Activated CD4-positive, alpha-beta T cell treated with anti-CD3 and anti-CD28 coated beads, Interleukin-2, amount 50 U/mL, for 48 hours (primary cell): ENCODE measurements at regions not wholly inside any gene's neighbourhood (a gene's known extent, or its start where the extent isn't known, plus 50 kb on each side); places are given as distances from the start of the nearest gene placed in this dataset.

Experiments used
- DNase-seq, 2 experiments: peaks; one replicate each; pipeline ENCODE4 v3.0.0-alpha.2; 2020

DNA sequence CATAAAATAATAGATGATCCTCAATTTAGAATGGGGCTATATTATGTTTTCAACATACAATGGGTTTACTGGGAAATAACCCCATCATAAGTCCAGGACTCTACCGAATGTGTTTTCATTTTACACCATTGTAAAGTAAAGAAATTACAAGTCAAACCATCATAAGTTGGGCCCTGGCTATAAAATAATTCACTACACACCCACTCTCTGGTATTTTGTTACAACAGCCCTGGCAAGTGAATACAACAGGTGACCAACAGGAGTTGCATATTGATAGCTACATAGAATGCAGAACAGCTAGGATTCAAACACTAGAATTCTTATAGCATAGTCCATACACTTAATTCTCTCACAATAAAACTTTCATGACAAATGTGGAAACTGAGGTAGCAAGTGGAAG lies 673.0 kb upstream of the CA10 start:
- no peak for DNase-seq

DNA sequence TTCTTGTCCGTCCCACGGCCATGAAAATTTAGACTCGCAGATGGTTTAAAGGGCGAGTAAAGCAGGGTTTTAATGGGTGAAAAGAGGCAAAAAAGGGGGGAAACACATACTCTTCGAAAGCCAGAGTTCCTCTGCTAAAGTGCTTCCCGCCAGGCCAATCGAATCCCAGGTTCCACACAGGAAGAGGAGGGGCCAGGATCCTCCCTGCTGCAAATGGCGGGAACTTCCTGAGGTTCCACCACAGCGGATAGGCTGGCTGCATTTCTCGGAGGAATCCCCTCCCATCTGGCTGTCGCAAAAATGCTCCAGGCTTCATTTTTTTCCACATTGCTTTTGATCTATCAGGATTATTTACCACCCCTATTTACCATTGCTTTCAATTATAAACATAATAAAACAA lies 670.1 kb upstream of the CA10 start:
- DNase-seq, result no peak

DNA sequence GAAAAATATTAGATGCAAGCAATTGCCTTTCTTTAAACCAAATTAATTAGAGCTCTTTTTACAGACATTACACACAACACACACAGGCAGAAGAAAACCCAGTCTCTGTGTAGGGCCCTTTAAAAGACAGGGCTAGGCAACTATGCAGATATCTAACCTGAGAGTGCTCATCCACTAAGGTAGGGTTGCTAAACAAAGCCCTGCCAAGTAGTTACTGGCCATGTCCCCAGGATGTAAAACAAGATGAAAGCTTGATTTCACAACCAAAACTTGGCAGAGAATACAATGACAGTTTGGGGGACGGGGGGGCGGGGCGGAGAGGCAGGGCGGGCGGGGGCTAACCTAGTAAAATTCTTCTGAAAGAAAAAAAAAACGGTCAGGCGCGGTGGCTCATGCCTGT lies 669.0 kb upstream of the CA10 start:
- no peak for DNase-seq

DNA sequence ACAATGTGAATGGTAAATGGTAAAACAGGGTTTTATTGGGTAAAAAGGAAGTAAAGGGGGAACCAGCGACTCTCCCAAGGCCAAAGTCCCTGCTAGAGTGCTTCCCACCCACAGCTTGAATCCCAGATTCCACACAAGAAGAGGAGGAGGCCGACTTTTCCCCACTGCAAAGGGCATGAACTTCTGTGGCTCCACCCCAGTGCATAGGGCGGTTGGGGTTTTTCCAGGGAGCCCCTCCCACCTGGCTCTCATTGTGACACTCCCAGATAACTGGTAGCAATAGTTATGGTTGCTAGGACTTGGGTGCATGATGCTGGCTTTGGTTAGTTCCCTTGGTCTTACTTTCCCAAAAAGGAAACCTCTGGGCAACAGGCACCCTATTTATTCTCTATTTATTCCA lies 666.0 kb upstream of the CA10 start:
- no peak for DNase-seq

DNA sequence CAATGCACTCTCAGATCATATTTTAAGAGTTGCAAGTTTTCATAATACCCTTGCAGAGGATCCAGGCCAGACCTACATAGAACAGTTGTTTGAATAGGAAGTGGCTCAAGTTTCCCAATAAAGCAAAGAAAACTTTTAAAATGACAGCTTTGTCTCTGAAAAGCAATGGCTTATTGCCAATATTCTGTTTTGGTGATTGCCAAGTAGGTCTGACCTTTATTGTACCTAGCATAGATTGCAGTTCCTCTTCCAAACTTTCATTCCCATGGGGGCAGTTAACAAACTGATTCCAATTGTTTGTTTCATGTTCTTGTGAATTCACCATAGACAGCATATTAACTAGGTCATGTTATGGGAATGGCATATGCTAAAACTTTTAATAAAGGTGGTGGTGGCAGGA lies 664.6 kb upstream of the CA10 start:
- no peak for DNase-seq

DNA sequence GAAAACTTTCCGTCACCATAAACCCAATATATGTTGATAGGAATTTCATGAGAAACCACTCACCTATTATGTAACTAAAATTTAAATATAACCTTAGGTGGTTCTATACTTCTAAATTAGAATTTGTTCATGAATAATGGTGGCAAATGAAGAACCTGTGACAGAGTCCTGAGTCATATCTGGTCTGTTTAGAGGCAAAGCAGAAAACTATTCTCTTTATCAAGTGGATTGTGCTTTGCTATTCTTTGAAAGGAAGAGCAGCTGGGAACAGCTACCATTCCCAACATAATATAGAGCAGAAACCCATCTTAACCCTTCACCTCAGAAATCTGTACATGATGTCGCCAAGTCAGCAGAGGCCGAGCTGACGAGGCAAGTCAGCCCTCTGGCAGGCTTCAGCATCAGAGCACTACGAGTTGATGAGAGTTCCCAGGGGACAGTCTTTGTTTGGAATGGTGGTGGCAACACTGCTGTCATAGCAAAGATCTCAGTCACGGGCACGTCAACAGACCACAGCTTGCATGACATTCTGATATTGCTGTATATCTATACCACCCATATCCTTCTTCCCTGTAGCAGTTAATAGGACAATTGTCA lies 631.9 kb upstream of the CA10 start:
- DNase-seq, result no peak

DNA sequence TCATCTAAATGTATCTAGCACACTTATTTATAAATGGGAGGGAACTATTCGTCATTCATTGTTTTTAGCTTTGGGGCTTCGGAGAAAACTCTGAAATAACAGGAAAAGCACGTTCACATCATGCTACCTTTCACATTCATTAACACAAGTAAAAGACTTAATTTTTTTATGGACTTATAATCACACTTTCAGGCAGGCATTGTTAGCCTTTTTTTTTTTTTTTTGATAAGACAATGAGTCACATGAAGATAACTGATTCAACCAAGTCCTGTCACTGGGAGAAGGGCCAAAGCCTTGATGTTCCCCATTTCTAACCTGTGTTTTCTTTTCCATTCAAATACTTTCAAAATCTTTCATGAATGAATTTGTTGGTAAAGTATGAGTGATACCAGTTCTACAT lies 631.3 kb upstream of the CA10 start:
- no peak for DNase-seq

DNA sequence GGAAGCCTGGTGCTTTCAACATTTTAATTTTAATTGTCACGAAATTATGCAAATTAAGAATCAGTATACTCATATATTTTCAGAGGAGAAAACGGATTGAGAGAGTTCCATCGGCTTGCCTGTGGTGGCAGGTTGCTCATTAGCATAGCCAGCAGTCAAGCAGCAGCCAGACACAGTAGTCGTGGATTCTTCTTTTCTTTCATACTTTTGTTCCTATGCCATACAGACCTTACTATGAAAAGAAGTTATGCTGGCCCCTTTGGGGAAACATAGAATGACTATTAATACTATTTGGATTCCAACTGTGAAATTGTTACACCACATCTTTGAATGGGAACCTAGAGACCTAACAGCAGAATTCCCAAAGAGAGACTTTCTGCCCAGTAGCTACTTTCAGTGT lies 617.7 kb upstream of the CA10 start:
- no peak for DNase-seq

DNA sequence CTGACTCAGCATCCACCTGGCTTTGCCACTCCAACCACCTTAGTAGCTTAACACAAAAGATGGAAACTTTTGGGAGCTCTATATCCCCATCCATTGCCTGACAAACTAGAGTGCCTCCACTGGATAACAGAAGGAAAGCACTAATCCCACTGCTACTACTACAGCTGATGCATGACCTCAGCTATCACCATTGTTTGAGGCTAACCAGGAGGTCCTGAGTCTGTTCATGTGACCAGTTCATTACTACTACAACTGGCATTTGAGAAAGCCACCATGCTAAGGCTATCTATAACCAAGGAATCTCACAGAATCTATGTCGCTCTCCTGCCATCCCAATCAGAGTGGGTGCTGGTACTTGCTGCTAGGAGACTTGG lies 604.3 kb upstream of the CA10 start:
- DNase-seq, result no peak

DNA sequence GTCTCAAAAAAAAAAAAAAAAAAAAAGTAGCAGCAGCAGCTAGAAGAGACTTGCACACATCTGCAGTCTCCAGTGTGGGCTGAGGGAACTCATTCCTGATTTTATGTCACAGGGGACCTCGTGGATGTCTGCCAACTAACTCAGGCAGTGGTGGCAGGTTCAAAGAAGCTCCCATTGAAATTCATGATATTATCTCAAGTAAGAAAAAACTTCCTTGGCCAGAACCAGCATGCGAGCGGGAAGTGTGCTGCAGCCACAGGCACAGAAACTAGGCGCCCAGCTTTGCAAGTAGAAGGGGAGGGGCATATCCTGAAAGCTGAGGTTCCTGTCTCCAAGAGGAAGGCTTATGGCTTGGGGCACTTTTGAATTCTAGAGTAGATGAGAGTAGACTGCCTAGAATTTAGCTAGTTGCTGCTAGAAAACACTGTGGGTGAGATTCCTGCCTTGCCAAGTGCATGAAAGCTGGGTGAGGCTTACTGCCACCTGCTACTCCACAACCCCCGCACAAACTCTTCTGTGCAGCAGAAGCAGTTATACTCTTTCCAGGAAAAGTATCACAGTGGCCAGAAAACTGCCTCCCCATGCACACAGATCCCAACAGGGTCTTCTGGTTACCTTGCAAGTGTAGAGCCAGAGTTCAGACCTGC lies 603.8 kb upstream of the CA10 start:
- DNase-seq, result no peak

DNA sequence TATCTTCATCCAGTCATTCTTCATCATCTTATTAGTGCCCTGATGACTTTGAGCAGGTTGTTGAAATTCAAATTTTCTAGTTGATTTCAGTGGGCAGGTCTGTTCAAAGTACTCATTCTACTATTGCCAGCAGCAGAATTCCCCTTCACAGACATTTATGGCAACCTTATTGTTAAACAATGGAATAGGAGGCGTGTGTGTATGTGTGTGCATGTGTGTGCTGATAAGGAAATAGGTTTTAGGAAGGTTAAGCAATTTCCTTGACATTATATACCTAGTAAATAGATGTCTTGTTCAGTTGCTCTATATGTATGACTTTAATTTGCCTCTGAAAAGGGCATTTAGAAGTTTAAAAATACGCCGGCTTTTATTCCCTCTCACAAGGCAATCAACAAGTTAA lies 601.4 kb upstream of the CA10 start:
- no peak for DNase-seq

DNA sequence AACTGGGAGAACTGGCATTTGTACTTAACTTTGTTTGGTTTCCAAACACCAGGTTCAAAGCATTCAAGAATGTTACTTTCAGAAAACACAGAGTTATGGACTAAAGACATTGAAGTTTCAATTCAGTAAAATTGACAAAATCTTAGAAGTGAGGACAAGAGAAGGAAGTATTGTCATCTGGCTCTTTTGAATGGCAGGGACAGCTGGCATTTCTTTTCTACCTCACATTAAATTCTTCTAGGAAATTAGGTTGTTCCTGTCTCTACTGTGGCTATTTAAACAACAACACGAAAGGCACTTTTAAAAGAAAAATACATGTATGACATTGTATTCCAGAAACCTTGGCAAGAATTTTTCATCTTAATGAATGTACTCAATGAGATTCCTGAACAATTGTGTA lies 600.0 kb upstream of the CA10 start:
- no peak for DNase-seq

DNA sequence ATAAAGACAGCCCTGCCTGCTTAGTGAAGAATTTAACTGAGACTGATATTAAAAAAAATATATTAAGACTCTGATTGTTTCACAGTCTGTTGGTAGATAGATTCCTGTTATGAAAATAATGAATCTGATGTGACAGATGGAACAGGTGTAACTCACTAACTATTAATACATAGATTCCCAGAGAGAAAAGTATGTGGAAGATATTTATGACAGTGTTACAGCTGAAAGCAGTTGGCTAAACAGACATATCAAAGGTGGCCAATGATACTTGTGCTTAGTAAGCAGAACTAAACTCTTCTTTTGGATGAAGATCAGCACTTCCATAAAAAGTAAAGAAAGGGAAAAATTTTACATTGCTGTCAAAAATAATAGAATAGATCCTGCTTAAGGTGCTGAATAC lies 598.2 kb upstream of the CA10 start:
- no peak for DNase-seq

DNA sequence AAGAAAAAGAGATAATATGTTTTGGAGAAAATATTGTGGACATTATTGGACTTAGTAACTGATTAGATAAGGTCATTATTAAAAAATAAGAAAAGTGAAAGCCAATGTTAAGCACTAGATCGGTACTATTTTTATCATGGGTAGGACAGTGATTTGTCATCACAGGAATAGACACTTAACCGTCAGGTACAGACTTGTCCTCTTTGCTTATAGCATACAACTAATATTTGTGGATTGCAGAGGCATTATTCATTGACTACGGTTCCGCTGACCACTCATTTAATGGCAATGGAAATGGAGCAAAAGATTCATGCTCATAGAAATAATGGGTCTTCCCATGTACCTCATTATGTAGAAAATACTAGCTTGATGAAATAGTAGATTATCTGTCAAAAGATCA lies 596.3 kb upstream of the CA10 start:
- no peak for DNase-seq

DNA sequence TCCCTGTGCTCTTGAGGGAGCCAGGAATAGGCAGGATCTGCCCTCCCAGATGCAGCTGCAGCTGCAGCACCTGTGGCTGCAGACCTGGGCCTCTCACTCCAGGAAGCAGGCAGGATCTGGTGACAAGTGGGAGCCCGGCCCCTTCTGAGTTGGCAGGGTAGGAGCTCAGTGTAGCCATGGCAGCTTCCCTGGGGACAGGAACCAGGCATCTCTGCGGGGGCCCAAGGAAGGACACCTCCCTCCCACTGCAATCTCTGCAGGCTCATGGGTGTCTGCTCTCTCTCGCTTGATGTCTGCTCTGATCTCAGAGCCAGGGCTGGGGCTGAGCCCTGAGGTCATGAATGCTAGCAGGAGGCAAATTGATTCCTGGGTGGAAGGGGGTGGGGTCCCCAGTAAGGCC lies 592.5 kb upstream of the CA10 start:
- DNase-seq, result no peak

DNA sequence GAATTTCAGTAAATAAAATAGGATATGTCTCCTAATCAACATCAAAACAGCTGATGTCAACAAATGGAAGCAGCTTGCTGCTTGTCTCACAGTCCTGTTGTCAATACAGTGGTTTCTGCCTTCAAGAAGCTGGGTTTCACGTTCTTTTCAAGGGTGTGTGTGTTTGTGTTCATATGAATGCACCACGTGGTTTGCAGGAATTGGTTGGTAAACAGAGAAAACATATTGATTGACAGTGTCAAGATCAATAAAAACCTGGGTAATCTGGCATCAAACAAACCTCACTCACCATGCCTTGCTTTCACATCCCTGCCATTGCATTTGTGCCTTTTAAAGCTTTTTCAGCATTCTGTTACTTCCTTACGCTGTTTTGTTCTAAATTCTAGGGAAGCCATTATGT lies 585.7 kb upstream of the CA10 start:
- no peak for DNase-seq

DNA sequence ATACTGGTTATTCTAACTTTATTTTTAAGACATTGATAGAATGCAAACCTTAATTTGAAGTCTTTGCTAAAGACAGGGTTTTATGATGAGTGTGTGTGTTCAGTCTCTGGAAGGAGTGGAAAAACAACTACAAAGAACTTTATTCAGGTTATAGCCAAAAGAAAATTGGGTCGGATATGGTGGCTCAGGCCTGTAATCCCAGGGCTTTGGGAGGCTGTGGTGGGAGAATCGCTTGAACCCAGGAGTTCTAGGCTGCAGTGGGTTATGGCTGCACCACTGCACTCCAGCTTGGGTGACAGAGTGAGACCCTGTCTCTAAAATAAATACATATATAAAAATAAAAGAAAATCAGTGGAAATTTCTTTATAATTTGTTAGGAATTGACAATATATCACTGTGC lies 581.5 kb upstream of the CA10 start:
- no peak for DNase-seq

DNA sequence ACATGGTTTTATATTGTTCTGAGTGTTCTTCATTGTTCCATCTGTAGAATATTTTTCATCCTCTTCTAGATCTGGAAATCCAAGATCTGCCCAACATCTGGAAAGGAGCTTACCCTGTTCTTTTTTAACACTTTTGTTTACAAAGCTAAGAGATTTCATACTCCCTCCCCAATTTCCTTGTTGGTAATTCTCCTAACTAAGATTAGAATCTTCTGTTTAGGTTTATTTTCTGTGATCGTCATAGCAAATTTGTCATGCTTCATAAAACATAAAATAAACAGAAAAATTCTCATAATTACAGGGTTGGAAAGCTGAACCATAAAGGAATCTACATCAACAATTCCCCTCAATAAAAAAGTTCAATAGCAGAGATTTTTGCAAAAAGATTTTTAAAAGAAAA lies 580.3 kb upstream of the CA10 start:
- no peak for DNase-seq

DNA sequence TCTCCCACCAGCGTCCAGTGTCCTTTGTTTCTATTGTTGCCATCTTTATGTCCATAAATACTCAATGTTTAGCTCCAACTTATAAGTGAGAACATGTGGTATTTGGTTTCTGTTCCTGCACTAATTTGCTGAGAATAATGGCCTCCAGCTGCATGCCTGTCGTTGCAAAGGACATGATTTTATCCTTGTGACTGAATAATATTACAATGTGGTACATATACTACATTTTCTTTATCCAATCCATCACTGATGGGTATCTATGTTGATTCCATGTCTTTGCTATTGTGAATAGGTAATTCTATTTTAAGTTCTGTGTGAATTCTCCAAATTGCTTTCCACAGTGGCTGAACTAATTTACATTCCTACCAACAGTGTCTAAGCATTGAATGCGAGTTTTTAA lies 578.6 kb upstream of the CA10 start:
- no peak for DNase-seq

DNA sequence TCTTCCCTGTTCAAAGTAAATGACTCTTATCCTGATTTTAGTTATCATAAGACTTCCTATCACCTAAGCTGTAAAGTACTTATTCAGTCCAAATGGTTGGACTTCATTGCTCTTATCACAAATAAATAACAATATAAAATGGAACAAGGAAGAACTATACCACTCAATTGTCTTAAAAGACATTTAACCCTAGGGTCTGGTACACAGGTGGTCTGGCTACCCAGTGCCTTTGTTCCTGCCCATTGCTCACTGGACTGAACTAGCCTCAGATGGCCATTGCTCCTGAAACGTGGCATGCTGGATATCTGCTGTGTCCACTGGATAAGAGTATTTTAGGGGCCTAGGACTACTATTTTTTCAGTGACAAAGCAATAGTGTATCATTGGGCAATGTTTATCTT lies 574.3 kb upstream of the CA10 start:
- no peak for DNase-seq

DNA sequence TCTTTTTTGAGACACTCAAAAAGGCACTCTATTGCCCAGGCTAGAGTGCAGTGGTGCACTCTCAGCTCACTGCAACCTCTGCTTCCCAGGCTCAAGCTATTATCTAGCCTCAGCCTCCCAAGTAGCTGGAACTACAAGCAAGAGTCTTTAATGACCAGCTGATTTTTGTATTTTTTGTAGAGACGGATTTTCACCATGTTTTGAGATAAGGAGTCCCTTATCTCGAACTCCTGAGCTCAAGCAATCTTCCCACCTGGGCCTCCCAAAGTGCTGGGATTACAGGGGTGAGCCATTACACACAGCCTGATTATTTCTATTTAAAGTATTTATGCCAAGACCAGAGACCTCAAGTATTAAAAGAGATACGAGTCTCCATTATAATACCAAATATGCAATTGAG lies 566.1 kb upstream of the CA10 start:
- no peak for DNase-seq

DNA sequence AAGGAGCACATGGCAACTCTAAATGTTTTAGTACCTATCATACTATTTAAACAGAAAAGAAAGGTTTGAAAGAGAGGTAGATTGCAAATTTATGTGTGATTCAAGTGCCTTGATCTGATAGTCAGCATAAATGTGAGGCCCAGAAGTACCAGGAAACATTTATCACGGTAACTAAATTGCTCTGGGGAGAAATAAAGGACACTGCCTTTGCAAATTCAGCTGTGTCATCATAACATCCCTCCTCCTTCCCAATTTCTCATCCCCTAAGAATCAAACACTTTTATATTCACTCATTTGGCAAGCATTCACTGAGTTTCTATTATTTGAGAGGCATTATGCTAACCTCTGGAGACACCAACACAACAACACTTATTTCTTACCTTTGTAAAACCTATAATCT lies 563.4 kb upstream of the CA10 start:
- DNase-seq, result no peak

DNA sequence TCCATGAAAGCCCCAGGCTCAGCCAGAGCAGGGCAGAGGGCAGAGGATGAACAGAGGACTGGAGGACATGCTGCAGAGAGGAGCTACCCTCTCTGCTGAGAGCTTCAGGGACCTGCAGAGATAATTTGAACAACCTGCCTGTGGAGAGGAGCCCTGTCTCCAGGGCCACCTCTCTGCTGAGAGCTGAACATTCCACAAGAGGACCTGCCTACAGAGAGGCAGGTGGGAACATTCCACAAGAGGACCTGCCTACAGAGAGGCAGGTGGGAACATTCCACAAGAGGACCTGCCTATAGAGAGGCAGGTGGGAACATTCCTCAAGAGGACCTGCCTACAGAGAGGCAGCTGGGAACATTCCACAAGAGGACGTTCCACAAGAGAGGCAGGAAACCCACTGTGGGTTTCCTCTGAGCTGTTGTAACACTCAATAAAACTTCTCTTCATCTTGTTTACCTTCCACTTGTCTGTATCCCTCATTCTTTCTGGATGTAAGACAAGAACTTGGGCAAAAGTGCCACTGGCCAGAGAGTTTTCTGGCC lies 551.9 kb upstream of the CA10 start:
- DNase-seq, result no peak

DNA sequence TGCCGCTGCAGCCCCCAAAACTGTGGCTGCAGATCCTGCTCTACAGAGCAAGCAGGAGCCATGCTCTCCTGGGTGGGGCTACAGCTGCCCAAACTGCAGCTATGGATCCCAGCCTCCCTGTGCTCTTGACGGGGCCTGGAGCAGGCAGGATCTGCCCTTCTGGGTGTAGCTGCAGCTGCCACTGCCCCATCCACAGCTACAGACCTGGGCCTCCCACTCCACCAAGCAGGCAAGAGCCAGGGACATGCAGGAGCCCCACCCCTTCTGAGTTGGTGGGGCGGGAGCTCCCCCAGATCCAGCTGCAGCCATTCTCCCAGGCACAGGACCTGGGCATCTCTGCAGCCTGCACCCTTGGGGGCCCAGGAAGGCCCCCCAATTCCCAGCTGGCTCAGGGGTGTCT lies 551.2 kb upstream of the CA10 start:
- DNase-seq, result no peak

DNA sequence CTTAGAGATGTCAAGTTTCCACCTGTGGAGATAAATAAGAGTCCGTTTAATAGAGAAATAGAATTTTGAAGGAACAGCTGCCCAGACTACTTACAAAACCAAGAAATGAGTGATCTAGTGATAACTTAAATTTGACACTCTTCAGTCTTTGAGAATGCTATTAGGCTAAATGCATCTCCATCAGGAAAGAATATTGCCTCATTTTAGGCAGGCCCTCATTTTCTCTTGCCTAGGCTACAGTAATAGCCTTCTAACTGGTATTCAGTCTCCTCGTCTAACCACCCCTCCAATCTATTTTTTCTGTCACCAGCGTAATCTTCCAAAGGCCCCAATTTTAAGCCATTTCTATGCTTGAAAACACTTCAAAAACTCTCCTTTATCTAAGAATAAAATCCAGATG lies 537.8 kb upstream of the CA10 start:
- DNase-seq, result no peak
